ENCODE measurements at regions not wholly inside any gene's neighbourhood (a gene's known extent, or its start where the extent isn't known, plus 50 kb on each side); places are given as distances from the start of the nearest gene placed in this dataset.

DNA sequence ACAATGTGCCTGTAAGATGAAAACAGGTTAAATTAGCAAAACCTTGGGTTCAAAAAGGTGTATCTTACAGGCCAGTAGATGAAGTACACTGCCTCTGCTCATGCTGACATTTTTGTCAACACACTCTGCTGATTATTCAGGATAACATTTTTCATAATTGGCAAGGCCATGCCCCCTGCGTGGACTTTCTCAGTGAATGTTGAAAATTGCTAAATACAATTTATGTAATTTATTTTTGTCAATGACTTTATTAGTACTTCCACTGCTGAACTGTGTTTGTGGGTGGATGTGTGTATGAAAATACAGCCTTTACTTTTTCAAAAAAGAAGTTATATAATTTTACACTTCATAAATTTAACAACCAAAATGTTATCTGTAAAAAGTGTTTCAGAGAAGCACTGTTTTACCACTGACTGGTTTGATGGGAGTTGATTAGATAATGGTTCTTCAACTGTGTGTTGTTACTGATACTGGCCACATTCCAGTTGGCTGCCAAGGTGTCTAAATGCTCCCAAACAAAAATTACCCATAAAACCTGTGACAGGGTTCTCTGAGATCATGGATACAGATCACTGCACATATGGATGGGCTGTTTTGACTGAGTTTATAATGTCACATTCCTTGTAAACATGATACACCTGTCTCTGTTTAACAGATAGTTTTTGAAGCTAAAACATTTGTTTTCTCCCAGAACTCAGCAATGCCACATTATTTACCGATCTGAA lies 151.9 kb upstream of the SLC7A11 start:
- H3K36me3 ChIP-seq (ENCODE audit: insufficient read depth, low read length), result no peaks in the 10 kb centered on the region
- H3K4me3 ChIP-seq (ENCODE audit: insufficient read depth, low read length), result no peak overlapping the region
- H3K4me1 ChIP-seq (ENCODE audit: insufficient read depth, low read length), result no peaks in the 10 kb centered on the region
- no peak overlapping the region for H3K4me2 ChIP-seq (ENCODE audit: insufficient read depth, low read length)
- no peak overlapping the region for H2AFZ ChIP-seq (ENCODE audit: low read length)
- H3K79me2 ChIP-seq (ENCODE audit: insufficient read depth, low read length), result no peaks in the 10 kb centered on the region
- no peaks in the 10 kb centered on the region for H3K9me3 ChIP-seq (ENCODE audit: low read depth, low read length)
- DNase-seq (ENCODE audit: insufficient read length, low spot score, missing footprints), result no peak
- TF ChIP-seq, protein P1, sequence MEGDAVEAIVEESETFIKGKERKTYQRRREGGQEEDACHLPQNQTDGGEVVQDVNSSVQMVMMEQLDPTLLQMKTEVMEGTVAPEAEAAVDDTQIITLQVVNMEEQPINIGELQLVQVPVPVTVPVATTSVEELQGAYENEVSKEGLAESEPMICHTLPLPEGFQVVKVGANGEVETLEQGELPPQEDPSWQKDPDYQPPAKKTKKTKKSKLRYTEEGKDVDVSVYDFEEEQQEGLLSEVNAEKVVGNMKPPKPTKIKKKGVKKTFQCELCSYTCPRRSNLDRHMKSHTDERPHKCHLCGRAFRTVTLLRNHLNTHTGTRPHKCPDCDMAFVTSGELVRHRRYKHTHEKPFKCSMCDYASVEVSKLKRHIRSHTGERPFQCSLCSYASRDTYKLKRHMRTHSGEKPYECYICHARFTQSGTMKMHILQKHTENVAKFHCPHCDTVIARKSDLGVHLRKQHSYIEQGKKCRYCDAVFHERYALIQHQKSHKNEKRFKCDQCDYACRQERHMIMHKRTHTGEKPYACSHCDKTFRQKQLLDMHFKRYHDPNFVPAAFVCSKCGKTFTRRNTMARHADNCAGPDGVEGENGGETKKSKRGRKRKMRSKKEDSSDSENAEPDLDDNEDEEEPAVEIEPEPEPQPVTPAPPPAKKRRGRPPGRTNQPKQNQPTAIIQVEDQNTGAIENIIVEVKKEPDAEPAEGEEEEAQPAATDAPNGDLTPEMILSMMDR (IDR thresholded peaks at IDR 0.05; ENCODE audit: extremely low read depth, low read depth, low read length), result no peak
- H4K20me1 ChIP-seq (ENCODE audit: insufficient read depth, low read length), result no peaks in the 10 kb centered on the region
- no peaks in the 10 kb centered on the region for H3K27me3 ChIP-seq (ENCODE audit: insufficient read depth, low read length)
- H3K27ac ChIP-seq (ENCODE audit: low read depth, low read length), result no peak overlapping the region

DNA sequence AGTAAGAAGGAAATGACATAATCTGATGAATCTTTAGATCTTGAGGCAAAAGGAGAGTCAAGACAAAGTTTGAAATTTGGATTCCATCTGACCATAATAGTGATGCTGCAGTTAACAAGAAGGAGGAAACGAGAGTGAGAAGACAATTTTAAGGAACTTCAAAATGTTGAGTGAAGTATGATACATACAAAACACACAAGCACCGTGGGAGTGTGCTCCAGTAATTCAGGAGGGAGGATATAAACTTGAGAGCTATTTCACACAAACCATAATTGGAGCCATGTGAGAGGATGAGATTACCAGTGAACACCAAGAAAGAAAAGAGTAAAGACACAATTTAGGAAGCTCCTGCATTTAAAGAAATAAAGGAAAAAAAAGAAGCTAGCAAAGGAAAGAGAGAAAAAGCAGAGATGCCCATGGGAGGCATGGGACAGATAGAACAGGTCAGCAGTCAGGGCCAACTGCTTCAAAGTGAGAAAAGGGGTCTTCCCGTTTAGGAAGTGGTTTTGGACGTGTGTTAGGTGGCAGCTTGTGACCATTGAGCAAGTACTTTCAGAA lies 150.7 kb upstream of the SLC7A11 start:
- DNase-seq (ENCODE audit: insufficient read length, low spot score, missing footprints), result no peak
- TF ChIP-seq, protein P1 (IDR thresholded peaks at IDR 0.05; ENCODE audit: extremely low read depth, low read depth, low read length), result no peak

DNA sequence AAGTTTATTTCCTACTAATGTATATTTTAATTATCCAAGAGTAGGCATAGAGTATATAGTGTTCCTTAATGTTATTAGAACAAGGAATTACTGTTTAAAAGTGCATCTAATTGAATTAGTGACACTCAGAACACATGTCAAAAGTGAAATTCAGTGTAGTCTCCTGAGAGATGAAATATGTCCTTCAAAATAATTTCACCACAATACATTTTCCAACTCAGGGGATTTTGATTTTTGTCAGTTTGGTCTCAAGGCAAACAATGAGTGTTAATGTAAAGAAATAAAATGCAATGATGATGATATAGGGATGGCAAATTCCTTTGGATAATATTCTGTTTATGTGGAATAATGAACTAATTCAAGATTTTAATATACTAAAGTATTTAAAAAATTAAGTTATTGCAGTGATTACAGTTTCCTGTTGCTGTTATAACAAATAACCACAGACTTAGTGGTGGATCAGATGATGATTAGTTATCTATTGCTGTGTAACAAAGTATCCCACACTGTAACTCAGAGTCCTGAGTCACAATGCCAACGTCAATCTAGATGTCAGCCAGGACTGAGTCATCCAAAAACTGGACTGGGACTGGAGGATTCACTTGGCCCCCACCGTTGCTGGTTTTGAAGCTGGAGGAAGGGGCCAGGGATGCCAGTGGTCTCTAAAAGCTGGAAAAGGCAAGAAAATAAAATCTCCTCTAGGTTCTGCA lies 148.0 kb upstream of the SLC7A11 start:
- Histone ChIP-seq H3K79me2 (ENCODE audit: insufficient read depth, low read length) (no peaks in the 10 kb centered on the region), H3K27me3 (ENCODE audit: insufficient read depth, low read length) (no peaks in the 10 kb centered on the region), H3K4me3 (ENCODE audit: insufficient read depth, low read length) (no peak overlapping the region), H3K27ac (ENCODE audit: low read depth, low read length) (no peak overlapping the region), H3K36me3 (ENCODE audit: insufficient read depth, low read length) (no peaks in the 10 kb centered on the region), H3K4me2 (ENCODE audit: insufficient read depth, low read length) (no peak overlapping the region), H3K9me3 (ENCODE audit: low read depth, low read length) (no peaks in the 10 kb centered on the region), H4K20me1 (ENCODE audit: insufficient read depth, low read length) (no peaks in the 10 kb centered on the region), H3K4me1 (ENCODE audit: insufficient read depth, low read length) (no peaks in the 10 kb centered on the region), H2AFZ (ENCODE audit: low read length) (peak overlapping the region; percentile 15)
- TF ChIP-seq, protein P1 (IDR thresholded peaks at IDR 0.05; ENCODE audit: extremely low read depth, low read depth, low read length), result no peak
- peak; percentile 3 for DNase-seq (ENCODE audit: insufficient read length, low spot score, missing footprints)

More for the DNA sequence above, 150.7 kb upstream of the SLC7A11 start:
- Histone ChIP-seq H2AFZ (ENCODE audit: low read length) (no peak overlapping the region), H3K79me2 (ENCODE audit: insufficient read depth, low read length) (no peaks in the 10 kb centered on the region), H3K4me3 (ENCODE audit: insufficient read depth, low read length) (no peak overlapping the region), H3K27me3 (ENCODE audit: insufficient read depth, low read length) (no peaks in the 10 kb centered on the region), H3K36me3 (ENCODE audit: insufficient read depth, low read length) (no peaks in the 10 kb centered on the region), H3K4me1 (ENCODE audit: insufficient read depth, low read length) (no peaks in the 10 kb centered on the region), H3K9me3 (ENCODE audit: low read depth, low read length) (no peaks in the 10 kb centered on the region), H4K20me1 (ENCODE audit: insufficient read depth, low read length) (no peaks in the 10 kb centered on the region), H3K4me2 (ENCODE audit: insufficient read depth, low read length) (no peak overlapping the region), H3K27ac (ENCODE audit: low read depth, low read length) (no peak overlapping the region)

DNA sequence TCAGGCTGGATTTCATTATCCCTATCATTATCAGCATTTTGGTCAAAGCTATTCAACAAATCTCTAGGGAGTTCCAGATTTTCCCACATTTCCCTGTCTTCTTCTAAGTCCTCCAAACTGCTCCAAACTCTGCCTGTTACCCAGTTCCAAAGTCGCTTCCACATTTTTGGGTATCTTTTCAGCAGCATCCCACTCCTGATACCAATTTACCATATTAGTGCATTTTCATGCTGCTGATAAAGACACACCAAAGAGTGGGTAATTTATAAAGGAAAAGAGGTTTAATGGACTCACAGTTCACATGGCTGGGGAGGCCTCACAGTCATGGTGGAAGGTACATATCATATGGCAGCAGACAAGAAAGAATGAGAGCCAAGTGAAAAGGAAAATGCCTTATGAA lies 132.8 kb upstream of the SLC7A11 start:
- H3K27ac ChIP-seq (ENCODE audit: low read depth, low read length), result no peak overlapping the region
- H3K4me2 ChIP-seq (ENCODE audit: insufficient read depth, low read length), result no peak overlapping the region
- H3K4me3 ChIP-seq (ENCODE audit: insufficient read depth, low read length), result no peak overlapping the region
- H3K9me3 ChIP-seq (ENCODE audit: low read depth, low read length), result no peaks in the 10 kb centered on the region
- no peaks in the 10 kb centered on the region for H4K20me1 ChIP-seq (ENCODE audit: insufficient read depth, low read length)
- no peaks in the 10 kb centered on the region for H3K36me3 ChIP-seq (ENCODE audit: insufficient read depth, low read length)
- H3K79me2 ChIP-seq (ENCODE audit: insufficient read depth, low read length), result no peaks in the 10 kb centered on the region
- H3K27me3 ChIP-seq (ENCODE audit: insufficient read depth, low read length), result no peaks in the 10 kb centered on the region
- TF ChIP-seq, protein P1 (IDR thresholded peaks at IDR 0.05; ENCODE audit: extremely low read depth, low read depth, low read length), result no peak
- no peaks in the 10 kb centered on the region for H3K4me1 ChIP-seq (ENCODE audit: insufficient read depth, low read length)
- DNase-seq (ENCODE audit: insufficient read length, low spot score, missing footprints), result no peak
- H2AFZ ChIP-seq (ENCODE audit: low read length), result no peak overlapping the region
